Panc1 (cell line): ENCODE measurements at regions not wholly inside any gene's neighbourhood (a gene's known extent, or its start where the extent isn't known, plus 50 kb on each side); places are given as distances from the start of the nearest gene placed in this dataset.

Source experiments
- ATAC-seq: fragments of 200-7000 bp; cut with Tn5 transposase; 2 replicates; pipeline ENCODE4 v1.9.1; 2020; ENCODE audit warnings: mild to moderate bottlenecking, moderate library complexity
- BruUV-seq: library from RNA; stranded (reverse); fragments of 400-500 nt; replicated peaks from 2 replicates; lab custom pipeline; 2021; lab: Mats Ljungman, UMichigan
- CTCF ChIA-PET: fragments of 300-600 bp; sonication (Branson Sonifier 250); formaldehyde crosslinking; loops from one replicate; lab custom pipeline; 2022; ENCODE audit warnings: antibody characterized with exemption; lab: Charles Lee
- POLR2A ChIA-PET: fragments of 300-600 bp; sonication (Branson Sonifier 250); formaldehyde crosslinking; loops from one replicate; lab custom pipeline; 2022; ENCODE audit warnings: antibody characterized with exemption; lab: Charles Lee
- DNase-seq: peaks from one replicate; pipeline ENCODE4 v3.0.0-alpha.2; 2010; ENCODE audit warnings: low read depth, low spot score
- H3K27ac ChIP-seq: 2 replicates; pipeline ENCODE4 v1.5.1; 2011; ENCODE audit warnings: mild to moderate bottlenecking, low read length, inconsistent platforms
- H3K27me3 ChIP-seq: fragments of 200-500 bp; sonication (Bioruptor generic); 2 replicates; pipeline ENCODE4 v1.6.0; 2014; ENCODE audit warnings: low read length, inconsistent platforms; ENCODE audit not compliant: control insufficient read depth, insufficient read depth
- H3K36me3 ChIP-seq: fragments of 200-500 bp; sonication (Bioruptor generic); 2 replicates; pipeline ENCODE4 v1.5.1; 2014; ENCODE audit warnings: inconsistent platforms, mild to moderate bottlenecking, low read length, moderate library complexity; ENCODE audit not compliant: control insufficient read depth, insufficient read depth
- H3K4me1 ChIP-seq: 2 replicates; pipeline ENCODE4 v1.5.1; 2011; ENCODE audit warnings: inconsistent platforms, mild to moderate bottlenecking, low read length, moderate library complexity; ENCODE audit not compliant: control insufficient read depth, insufficient read depth
- H3K4me3 ChIP-seq, 2 experiments: 2 replicates each; pipeline ENCODE4 v1.5.1; 2011 to 2012; ENCODE audit warnings: low read depth in 2 of 2, low read length in 2 of 2, mild to moderate bottlenecking in 2 of 2, inconsistent platforms in 1 of 2, moderate library complexity in 1 of 2
- H3K9me3 ChIP-seq: fragments of 200-500 bp; sonication (Bioruptor generic); 2 replicates; pipeline ENCODE4 v1.5.1; 2014; ENCODE audit warnings: low read depth, mild to moderate bottlenecking, inconsistent platforms, low read length, moderate library complexity; ENCODE audit not compliant: control insufficient read depth, insufficient read depth
- CTCF ChIP-seq: fragments of 450-650 bp; IDR thresholded peaks from 2 replicates; pipeline ENCODE4 v1.5.1; 2017; ENCODE audit warnings: mild to moderate bottlenecking
- POLR2AphosphoS5 ChIP-seq: IDR thresholded peaks from 2 replicates; pipeline ENCODE4 v1.6.1; 2012; ENCODE audit warnings: mild to moderate bottlenecking, low read depth, low read length, moderate library complexity
- SIN3A ChIP-seq: IDR thresholded peaks from 2 replicates; pipeline ENCODE4 v1.6.1; 2012; ENCODE audit warnings: low read depth, mild to moderate bottlenecking, low read length, moderate library complexity, borderline replicate concordance; ENCODE audit not compliant: insufficient read depth
- TCF7L2 ChIP-seq: IDR thresholded peaks from 2 replicates; pipeline ENCODE4 v1.6.1; 2011; ENCODE audit warnings: mild to moderate bottlenecking, low read depth, low read length, inconsistent platforms
- in situ Hi-C: cut with HindIII; loops from 2 replicates; pipeline ENCODE4 v1.10.0; 2016; ENCODE audit warnings: low sequenced_read_pairs, low pct_unique_long_range_greater_than_20kb
- intact Hi-C: fragments of 100-400 bp; cut with micrococcal nuclease; formaldehyde crosslinking; loops from one replicate; pipeline ENCODE4 v1.10.0; 2022; ENCODE audit not compliant: unreplicated experiment
- TF ChIP-seq, protein P1 (sequence below), 2 experiments: IDR thresholded peaks; 2 replicates each; pipeline ENCODE4 v1.6.1; 2011 to 2012; ENCODE audit warnings: low read depth in 2 of 2, control low read depth in 1 of 2, low read length in 1 of 2, mild to moderate bottlenecking in 1 of 2, moderate library complexity in 1 of 2; ENCODE audit not compliant: insufficient read depth in 1 of 2

DNA sequence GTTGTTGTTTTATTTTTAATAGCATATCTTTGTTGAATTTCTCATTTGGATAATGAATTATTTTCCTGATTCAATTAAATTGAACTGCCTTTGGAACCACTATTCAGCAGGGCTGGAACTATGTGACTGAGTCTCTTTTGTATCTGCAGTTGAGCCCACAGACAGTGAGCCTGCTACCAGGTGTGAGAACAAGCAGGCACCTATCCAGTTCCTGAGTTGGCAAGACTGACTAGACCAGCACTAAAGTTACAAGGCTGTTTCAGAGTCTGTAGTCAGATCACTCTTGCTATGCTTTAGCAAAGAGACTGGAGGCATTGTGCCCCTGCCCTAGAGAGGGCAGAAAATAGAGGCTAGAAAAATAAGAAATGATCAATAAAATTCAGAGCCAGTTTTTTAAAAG, 237.3 kb upstream of the GRID2 start:
- intact Hi-C loops (no loop called here), in situ Hi-C loops (no loop called here)
- Histone ChIP-seq H3K27ac (no peak overlapping the region), H3K36me3 (no peaks in the 10 kb centered on the region), H3K27me3 (no peaks in the 10 kb centered on the region), H3K9me3 (no peaks in the 10 kb centered on the region), H3K4me3 (no peak overlapping the region), H3K4me1 (no peaks in the 10 kb centered on the region)
- TF ChIP-seq SIN3A, result no peak
- TF ChIP-seq, protein P1, sequence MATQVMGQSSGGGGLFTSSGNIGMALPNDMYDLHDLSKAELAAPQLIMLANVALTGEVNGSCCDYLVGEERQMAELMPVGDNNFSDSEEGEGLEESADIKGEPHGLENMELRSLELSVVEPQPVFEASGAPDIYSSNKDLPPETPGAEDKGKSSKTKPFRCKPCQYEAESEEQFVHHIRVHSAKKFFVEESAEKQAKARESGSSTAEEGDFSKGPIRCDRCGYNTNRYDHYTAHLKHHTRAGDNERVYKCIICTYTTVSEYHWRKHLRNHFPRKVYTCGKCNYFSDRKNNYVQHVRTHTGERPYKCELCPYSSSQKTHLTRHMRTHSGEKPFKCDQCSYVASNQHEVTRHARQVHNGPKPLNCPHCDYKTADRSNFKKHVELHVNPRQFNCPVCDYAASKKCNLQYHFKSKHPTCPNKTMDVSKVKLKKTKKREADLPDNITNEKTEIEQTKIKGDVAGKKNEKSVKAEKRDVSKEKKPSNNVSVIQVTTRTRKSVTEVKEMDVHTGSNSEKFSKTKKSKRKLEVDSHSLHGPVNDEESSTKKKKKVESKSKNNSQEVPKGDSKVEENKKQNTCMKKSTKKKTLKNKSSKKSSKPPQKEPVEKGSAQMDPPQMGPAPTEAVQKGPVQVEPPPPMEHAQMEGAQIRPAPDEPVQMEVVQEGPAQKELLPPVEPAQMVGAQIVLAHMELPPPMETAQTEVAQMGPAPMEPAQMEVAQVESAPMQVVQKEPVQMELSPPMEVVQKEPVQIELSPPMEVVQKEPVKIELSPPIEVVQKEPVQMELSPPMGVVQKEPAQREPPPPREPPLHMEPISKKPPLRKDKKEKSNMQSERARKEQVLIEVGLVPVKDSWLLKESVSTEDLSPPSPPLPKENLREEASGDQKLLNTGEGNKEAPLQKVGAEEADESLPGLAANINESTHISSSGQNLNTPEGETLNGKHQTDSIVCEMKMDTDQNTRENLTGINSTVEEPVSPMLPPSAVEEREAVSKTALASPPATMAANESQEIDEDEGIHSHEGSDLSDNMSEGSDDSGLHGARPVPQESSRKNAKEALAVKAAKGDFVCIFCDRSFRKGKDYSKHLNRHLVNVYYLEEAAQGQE (IDR thresholded peaks at IDR 0.05; ENCODE audit: insufficient read depth in 1 of 2, low read depth in 2 of 2, low read length in 1 of 2), result no peak
- no peak for TF ChIP-seq CTCF
- TF ChIP-seq POLR2AphosphoS5, result no peak
- no peak for TF ChIP-seq TCF7L2
- no peak for DNase-seq
- ChIA-PET POLR2A (no interaction called here), CTCF (no interaction called here)
- no TSS peak for BruUV-seq
- no peak for ATAC-seq

- intact Hi-C loops (no loop called here), in situ Hi-C loops (no loop called here)
- ATAC-seq (no peak), DNase-seq (no peak)
- ChIA-PET CTCF (no interaction called here), POLR2A (no interaction called here)
- no peak overlapping the region for H3K4me3 ChIP-seq
- no TSS peak for BruUV-seq
- H3K9me3 ChIP-seq, result no peaks in the 10 kb centered on the region
- no peaks in the 10 kb centered on the region for H3K36me3 ChIP-seq
- H3K27ac ChIP-seq, result no peak overlapping the region
- H3K27me3 ChIP-seq, result no peaks in the 10 kb centered on the region
- H3K4me1 ChIP-seq, result no peaks in the 10 kb centered on the region
- TF ChIP-seq POLR2AphosphoS5 (no peak), CTCF (no peak), TCF7L2 (no peak), SIN3A (no peak)
- TF ChIP-seq, protein P1 (IDR thresholded peaks at IDR 0.05; ENCODE audit: insufficient read depth in 1 of 2, low read depth in 2 of 2, low read length in 1 of 2), result no peak
Observed at GRCh38 chr4:92071587-92071986, 232.2 kb upstream of the GRID2 start.
